ENCODE measurements at regions not wholly inside any gene's neighbourhood (a gene's known extent, or its start where the extent isn't known, plus 50 kb on each side); places are given as distances from the start of the nearest gene placed in this dataset.
"Not testable (repeated sequence)": the region's sequence is repeated elsewhere in the genome, so short reads cannot be mapped to it uniquely, and the experiment has no call there.

DNA sequence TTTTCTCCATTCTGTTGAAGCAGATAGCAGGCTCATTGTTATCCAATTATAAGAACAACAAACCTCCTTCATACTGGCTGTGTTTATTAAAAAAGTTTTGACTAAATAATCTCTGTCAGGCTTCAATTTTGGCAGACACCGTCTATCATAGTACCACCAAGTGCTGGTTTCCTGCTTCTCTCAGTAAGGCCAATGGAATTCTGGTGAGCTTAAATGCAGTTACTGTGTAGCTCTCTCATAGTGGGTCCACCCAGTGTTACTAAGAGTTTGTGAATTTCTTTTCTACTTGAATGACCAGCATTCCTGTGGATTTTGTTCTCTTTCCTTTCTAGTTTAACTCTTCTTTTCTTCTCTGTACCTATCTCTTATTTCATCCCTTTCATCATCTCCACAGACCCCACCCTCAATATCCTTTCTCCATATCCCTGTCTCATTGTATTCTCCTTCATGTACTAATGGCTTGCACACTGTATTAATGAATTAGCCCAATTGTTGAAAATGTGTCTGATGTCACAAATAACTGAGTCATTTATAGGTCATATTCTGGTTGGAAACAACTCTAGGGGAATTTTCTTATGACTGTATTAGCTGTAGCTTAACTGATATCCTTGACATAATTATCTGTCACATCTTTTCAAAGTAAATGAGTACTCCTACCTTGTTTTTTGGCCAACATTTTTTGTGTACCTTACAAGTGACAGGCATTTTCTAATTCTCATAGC, 372.1 kb downstream of the FAT3 start:
- H3K4me3 ChIP-seq (ENCODE audit: low read depth, low read length): no peak overlapping the region
- ChIA-PET POLR2A (no interaction called here), CTCF (no interaction called here)
- no peak for DNase-seq (ENCODE audit: low read depth, low spot score)
- TF ChIP-seq, protein P1, sequence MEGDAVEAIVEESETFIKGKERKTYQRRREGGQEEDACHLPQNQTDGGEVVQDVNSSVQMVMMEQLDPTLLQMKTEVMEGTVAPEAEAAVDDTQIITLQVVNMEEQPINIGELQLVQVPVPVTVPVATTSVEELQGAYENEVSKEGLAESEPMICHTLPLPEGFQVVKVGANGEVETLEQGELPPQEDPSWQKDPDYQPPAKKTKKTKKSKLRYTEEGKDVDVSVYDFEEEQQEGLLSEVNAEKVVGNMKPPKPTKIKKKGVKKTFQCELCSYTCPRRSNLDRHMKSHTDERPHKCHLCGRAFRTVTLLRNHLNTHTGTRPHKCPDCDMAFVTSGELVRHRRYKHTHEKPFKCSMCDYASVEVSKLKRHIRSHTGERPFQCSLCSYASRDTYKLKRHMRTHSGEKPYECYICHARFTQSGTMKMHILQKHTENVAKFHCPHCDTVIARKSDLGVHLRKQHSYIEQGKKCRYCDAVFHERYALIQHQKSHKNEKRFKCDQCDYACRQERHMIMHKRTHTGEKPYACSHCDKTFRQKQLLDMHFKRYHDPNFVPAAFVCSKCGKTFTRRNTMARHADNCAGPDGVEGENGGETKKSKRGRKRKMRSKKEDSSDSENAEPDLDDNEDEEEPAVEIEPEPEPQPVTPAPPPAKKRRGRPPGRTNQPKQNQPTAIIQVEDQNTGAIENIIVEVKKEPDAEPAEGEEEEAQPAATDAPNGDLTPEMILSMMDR (IDR thresholded peaks at IDR 0.05; ENCODE audit: insufficient read depth, low read length, missing control alignments): no peak

DNA sequence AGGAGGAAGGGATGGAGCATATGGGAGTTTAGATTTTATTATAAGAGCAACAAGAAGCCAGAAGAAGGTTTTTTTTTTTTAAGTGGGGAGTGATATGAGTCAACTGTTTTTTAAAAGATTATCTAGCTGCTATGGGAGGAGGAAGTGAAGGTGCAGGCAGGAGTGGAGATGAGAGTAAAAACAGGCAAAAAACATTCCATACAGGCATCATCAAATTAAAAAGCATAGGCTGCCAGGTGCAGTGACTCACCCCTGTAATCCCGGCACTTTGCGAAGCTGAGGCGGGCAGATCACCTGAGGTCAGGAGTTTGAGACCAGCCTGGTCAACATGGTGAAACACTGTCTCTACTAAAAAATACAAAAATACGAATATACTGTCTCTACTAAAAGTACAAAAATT, 368.4 kb upstream of the MTNR1B start:
- H3K4me3 ChIP-seq (ENCODE audit: low read depth, low read length): no peak overlapping the region
- DNase-seq (ENCODE audit: low read depth, low spot score): no peak
- TF ChIP-seq, protein P1 (IDR thresholded peaks at IDR 0.05; ENCODE audit: insufficient read depth, low read length, missing control alignments): no peak
- POLR2A ChIA-PET: no interaction called here
- CTCF ChIA-PET: no interaction called here

DNA sequence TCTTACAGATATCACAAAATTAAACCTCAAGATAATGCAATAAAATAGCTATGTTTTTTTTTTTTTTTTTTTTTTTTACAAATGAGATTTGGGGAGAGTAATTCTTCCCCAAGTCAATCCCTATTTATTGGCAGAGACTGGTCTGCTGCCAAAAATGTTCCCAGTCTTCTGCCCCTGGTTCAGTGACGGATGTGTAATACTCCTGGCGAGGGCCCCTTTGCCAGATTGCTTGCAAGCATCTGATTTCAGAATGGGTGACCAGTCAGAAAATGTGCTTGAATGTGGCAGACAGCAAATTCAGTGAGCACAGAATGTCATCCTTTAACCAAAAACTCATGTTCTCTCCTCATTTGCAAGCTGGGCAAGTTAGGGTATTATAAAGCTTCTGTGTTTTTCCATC, 363.8 kb upstream of the MTNR1B start:
- no peak overlapping the region for H3K4me3 ChIP-seq (ENCODE audit: low read depth, low read length)
- ChIA-PET CTCF (no interaction called here), POLR2A (no interaction called here)
- TF ChIP-seq, protein P1 (IDR thresholded peaks at IDR 0.05; ENCODE audit: insufficient read depth, low read length, missing control alignments): no peak
- no peak for DNase-seq (ENCODE audit: low read depth, low spot score)

DNA sequence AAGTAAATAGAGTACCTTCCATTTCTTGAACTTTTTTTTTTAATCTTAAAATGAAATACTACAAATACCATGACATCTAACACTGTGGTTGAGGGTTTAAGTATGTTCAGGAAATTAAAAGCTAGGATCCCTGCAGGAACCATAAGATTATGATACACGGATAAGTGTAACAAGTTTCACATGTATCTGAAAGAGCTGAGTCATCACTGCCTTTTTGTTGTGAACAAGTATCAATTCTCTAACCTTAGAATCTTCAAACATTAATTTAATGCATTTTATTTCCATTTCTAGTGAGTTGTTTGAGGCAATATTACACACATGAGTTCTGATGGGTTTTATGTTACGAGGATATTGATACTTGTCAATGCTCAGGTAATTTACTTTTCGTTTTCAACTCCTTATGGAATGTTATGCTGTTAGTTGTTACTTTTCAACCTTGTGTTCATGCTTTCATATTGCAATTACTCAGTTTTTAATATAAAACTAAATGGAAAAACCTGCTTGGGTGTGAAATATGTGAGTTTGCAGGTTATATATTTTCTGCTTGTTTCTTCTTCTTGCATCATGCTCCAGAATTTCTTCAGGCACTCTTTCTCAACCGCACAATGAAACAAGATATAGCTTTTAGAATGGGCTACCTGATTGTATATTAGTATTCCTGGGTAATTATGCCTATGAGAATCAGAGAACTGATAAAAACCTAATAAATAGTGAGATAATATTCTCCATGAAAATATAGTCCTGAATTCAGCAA, 361.3 kb upstream of the MTNR1B start:
- ChIA-PET POLR2A (no interaction called here), CTCF (no interaction called here)
- DNase-seq (ENCODE audit: low read depth, low spot score): no peak
- TF ChIP-seq, protein P1 (IDR thresholded peaks at IDR 0.05; ENCODE audit: insufficient read depth, low read length, missing control alignments): no peak
- no peak overlapping the region for H3K4me3 ChIP-seq (ENCODE audit: low read depth, low read length)

DNA sequence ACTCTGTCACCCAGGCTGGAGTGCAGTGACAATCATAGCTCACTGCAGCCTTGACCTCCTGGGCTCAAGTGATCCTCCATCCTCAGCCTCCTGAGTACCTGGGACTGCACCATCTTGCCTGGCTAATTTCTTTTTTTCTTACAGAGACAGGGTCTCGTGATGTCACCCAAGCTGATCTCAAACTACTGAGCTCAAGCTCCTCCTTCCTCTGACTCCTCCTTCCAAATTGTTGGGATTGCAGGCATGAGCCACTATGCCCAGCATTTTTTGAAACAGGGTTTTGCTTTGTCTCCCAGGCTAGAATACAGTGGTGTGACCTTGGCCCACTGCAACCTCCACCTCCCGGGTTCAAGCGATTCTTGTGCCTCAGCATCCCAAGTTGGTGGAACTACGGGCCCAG, 358.3 kb upstream of the MTNR1B start:
- POLR2A ChIA-PET: no interaction called here
- CTCF ChIA-PET: no interaction called here

DNA sequence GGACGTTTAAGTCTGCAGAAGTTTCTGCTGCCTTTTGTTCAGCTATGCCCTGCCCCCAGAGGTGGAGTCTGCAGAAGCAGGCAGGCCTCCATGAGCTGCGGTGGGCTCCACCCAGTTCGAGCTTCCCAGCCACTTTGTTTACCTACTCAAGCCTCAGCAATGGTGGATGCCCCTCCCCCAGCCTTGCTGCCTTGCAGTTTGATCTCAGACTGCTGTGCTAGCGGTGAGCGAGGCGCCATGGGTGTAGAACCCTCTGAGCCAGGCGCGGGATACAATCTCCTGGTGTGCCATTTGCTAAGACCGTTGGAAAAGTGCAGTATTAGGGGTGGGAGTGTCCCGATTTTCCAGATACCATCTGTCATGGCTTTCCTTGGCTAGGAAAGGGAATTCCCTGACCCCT, 351.4 kb upstream of the MTNR1B start:
- DNase-seq (ENCODE audit: low read depth, low spot score); CTCF ChIA-PET; POLR2A ChIA-PET; H3K4me3 ChIP-seq (ENCODE audit: low read depth, low read length): not testable (repeated sequence)

More for the DNA sequence above, 358.3 kb upstream of the MTNR1B start:
- H3K4me3 ChIP-seq (ENCODE audit: low read depth, low read length): no peak overlapping the region
- TF ChIP-seq, protein P1 (IDR thresholded peaks at IDR 0.05; ENCODE audit: insufficient read depth, low read length, missing control alignments): no peak
- no peak for DNase-seq (ENCODE audit: low read depth, low spot score)

DNA sequence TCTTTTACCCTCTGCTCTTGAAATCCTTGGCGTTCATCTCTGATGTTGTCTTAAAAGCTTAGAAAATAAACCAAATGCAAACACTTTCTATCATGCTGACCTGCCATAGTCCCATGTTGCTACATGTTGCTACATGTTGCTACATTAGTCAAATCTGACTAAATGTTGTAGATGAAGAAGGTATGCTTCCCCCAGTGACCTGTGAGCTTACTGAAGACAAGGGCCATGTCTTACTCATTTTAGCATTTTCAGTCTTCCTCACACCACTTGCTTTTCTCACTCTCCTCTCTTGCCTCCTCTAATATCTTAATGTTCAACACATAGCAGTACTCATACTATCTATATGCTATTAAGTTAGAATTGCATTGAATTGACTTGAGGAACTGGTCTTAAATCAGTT, 346.4 kb upstream of the MTNR1B start:
- POLR2A ChIA-PET: no interaction called here
- no peak overlapping the region for H3K4me3 ChIP-seq (ENCODE audit: low read depth, low read length)
- DNase-seq (ENCODE audit: low read depth, low spot score): no peak
- TF ChIP-seq, protein P1 (IDR thresholded peaks at IDR 0.05; ENCODE audit: insufficient read depth, low read length, missing control alignments): no peak
- CTCF ChIA-PET: no interaction called here

Data from AG04449 (cell line).